GM04503 (cell line): ENCODE measurements at regions not wholly inside any gene's neighbourhood (a gene's known extent, or its start where the extent isn't known, plus 50 kb on each side); places are given as distances from the start of the nearest gene placed in this dataset.
A peak's percentile ranks its signal among the peaks of the same experiment; 100 is the strongest.

Experiments
- DNase-seq: peaks from one replicate; pipeline ENCODE4 v3.0.0-alpha.2; 2012; ENCODE audit warnings: low read depth

DNA sequence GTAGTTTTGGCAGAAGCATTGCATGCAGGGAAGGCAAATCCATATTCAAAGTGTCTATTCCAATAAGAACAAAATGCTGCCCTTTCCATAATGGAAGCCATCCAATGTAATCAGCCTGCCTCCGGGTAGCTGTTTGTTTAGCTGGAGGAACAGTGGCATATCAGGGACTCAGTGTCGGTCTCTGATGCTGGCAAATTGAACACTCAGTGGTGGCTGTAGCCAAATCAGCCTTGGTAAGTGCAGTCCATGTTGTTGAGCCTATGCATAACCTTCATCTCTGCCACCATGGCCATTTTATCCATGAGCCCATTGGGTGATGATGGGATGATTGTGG is 147.8 kb upstream of the MAX start:
- DNase-seq: no peak

DNA sequence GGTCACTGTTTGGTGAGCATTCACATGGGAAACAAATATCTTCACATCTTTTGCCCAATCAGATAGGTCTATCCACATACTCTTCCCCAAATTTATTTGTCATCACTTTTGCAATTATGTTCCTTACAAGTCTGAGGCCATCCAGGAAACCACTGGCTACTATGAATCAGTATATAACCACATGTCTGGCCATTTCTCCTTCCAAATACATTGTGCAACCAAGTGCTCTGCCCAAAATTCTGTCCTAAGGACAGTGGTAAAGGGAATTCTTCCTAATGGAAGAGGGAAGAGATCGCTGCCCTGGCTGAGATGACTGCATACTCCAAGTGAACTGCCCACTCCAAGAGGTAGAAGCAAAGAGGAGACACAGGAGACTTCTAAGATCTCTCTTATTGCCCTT is 148.9 kb upstream of the MAX start:
- DNase-seq: peak; percentile 99

DNA sequence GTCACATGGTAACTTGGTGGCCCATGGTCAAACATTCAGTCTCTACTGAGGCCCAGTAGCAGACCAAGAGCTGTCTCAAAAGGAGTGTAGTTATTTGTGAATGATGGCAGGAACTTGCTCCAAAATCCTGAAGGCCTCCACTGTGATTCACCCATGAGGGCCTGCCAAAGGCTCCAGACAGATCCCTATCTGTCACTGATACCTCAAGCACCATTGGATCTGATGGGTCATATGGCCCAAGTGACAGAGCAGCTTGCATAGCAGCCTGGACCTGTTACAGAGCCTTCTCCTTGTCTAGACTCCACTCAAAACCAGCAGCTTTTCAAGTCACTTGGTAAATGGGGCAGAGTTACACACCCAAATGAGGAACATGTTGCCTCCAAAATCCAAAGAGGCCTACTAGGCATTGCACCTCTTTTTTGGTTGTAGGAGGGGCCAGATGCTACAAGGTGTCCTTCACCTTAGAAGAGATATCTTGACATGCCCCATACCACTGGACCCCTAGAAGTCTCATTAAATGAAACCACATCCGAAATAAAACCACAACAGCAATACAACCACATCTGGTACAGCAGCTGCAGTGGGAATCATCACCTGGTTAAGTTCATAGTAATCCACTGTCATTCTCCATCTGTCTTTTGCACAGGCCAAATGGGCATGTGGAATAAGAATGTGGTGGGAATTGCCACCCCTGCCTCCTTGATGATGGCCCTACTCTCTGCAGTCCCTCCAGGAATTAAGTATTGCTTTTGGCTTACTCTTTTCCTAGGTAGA is 150.4 kb upstream of the MAX start:
- no peak for DNase-seq

DNA sequence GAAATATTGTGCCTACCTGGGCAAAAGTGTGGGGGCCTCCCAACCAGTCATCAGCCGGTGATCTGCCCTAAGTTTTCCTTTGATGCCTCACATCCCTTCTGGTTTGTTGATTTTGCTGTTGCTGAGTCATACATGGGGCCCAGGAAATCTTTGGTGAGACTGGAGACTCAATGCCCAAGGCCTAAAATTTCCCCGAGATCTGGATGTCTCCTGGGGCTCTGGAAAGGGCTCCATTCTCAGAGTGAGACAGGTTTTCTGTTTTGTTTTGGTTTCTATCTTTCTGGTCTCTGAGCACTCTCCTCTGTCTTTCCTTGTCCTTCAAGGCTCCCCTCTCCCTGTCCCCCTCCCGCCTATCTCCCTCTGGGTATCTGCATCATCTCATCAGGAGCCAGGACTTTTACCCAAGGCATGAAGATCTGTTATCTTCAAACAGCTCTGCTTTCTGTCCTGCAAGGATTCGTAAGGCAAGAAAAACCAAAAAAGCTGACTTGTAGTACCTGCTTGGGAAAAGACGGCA is 152.8 kb upstream of the MAX start:
- peak; percentile 36 for DNase-seq

DNA sequence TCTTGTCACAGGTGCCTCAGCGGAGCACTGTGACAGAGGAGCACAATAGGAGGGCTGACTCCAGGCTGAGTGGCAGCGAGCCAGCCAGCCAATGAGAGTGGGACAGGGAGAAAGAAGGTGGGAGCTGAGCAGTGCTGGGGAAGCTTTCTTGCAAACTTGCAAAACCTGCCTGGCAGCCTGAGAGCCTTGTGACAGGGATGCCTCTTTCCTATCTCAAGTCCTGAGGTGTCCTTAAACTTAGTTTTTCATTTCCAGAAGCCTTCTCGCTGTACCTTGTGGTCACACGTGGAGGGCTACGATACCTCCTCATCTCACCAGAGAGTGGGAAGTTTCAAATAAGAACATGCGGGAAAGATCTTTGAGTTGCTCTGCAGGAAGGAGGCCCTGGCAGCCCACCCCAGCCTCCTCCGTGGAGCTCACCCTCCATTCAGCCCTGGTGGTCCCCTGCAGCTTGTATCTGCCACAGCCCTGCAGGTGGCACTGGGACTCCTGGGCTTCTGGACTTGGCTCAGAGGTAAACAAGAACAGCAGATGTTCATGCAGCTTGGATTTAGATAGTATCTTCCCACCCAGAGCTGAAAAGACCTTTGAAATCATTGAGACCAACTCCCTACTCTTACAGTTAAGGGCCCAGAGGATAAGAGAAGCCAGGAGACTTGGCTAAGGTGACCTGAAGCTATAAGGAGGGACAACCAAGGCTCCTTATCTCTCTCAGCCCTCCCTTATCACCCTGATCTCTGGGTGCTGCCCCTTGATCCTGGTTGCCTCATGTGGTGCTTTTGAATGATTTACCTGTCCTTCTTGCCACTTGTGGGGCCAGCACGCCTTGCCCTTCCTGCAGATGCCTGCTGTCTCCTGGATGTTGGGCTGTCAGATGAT is 153.5 kb upstream of the MAX start:
- DNase-seq: no peak

DNA sequence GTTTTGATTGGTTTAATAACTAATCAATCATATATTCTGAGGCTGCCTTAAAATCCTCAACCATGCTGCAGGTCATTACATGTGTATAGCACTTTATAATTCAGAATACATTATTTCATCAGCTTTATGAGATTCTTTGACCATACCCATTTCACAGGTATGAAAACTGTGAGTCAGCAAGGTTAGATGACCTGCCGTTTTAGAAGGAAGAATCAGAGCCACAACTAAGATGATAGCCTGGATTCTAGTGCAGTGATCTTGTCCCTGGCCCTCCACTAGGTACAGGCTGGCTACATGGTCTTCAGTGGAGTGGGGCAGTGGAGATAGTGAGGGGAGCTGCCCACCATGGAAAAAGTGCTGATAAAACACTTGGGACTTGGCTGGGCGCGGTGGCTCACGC is 154.4 kb upstream of the MAX start:
- no peak for DNase-seq

DNA sequence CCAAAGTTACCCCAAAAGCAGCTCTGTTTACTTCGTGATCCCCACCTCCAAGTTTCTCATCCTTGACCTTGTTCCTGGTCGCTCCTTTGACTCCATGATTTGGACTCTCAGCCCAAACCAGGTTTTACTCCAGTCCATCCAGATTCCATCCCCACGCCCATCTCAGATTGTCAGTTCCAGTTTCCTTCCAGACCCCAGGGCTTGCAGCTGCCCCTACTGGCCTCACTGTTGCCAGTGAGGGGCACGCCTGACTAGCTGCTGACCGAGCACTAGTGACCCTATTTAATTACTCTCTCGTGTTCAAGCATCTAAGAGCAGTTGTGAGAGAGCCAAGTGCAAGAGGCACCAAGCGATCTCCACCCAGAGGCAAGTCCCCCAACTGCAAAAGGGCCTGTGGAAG is 155.1 kb upstream of the FUT8 start:
- DNase-seq: no peak

DNA sequence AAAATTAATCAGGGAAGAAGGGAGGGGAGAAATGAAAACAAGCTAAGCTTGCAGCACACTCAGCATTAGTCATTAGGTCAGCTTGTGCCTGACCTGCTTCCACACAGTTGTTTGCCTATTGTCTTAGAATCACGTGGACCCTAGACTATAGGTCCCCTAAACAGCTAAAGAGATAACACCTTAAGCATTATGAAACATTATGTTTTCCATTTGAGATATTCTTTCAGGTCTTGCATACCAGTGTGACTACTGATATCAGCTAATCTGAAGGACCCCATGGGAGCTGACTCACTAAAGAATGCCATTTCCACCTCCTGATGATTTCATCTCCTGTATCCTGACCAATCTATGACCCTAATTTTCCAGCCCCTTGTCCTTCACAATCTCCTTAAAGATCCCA is 154.1 kb upstream of the FUT8 start:
- DNase-seq: no peak

DNA sequence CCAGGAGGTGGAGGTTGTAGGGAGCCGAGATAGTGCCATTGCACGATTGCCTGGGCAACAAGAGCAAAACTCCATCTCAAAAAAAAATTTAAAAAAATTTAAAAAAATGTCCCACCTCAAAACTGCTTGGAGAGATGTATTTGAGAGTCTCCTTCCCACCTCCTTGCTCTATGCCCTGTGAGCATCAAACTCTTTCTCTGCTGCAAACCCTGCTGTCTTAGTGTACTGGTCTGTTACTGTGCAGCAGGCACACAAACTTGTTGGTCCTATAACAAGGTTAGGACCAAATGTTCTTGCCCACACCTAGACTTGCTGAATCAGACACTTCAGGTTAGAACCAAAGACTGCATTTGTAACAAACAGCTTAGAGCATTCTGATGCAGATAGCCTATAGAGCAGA is 153.5 kb upstream of the FUT8 start:
- DNase-seq: no peak

DNA sequence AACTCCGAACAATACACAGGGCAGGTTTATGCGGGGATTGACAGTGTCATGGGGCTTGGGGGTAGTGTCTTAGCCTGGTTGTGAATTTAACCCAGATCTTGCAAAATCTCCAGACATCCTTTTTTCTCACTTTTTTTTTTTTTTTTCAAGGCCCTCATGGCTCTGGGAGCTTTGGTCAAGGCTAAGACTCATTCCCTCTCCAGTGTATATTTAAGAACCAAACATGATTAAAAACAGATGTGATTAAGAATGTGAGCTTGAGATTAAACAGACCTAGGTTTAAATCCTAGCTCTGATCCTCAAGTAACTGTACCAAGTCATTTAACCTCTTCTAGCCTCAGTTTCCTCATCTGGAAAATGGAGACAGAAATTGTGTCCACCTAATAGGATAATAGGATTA is 151.7 kb upstream of the FUT8 start:
- DNase-seq: no peak

DNA sequence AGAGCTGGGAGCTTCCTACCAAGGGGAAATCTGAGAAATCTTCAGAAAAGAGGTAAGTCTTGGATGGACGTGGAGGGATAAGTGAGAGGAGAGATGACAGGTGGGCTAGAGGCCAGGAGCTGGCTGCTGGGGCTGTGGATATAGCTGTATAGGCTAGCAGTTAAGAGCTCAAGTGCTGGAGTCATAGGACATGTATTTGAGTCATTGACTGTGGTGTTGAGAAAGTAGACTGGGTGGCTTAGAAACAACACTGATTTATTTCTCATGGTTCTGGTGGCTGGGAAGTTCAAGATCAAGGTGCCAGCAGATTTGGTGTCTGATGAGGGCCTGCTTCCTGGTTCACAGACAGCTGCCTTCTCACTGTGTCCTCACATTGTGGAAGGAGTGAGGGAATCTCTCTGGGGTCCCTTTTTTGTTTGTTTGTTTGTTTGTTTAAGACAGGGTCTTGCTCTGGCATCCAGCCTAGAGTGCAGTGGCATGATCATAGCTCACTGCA is 151.1 kb upstream of the FUT8 start:
- DNase-seq: no peak

DNA sequence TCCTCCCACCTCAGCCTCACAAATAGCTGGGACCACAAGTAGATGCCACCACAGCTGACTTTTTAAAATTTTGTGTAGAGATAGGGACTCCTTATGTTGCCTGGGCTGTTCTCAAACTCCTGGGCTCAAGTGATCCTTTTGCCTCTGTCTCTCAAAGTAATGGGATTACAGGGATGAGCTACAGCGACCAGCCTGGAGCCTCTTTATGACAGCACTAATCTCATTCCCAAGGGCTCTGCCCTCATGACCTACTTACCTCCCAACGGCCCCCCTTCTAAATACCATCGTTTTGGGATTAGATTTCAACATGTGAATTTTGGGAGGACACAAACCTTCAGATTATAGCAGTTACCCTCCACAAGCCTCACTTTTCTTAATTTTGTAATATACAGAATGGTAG is 150.6 kb upstream of the FUT8 start:
- DNase-seq: no peak

DNA sequence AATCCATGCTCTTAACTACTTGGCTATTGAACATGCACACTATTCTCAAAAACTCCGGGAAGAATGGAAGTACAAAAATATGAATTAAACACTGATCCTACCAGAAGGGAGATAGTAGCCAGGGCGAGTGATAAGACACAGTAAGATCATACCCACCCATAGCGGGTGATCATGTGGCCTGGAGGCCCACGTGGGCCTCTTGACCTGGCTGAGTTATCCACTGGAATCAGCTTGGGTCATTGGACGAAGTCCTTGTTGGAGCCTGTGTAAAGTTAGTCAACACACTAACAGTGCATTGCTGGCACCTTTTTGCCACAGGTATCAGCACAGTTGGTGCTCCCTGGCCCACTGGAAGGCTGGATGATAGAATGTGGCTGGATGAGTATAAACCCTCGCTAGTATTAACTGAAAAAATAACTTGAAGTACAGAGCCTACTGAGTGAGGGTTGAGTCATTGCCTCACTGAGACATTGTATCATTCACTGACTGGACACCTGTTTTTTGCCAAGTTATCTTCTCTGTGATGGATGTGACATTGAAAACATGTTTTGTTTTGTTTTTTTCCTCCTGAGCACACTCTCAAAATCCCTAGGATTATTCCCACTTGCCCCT is 149.2 kb upstream of the FUT8 start:
- no peak for DNase-seq

DNA sequence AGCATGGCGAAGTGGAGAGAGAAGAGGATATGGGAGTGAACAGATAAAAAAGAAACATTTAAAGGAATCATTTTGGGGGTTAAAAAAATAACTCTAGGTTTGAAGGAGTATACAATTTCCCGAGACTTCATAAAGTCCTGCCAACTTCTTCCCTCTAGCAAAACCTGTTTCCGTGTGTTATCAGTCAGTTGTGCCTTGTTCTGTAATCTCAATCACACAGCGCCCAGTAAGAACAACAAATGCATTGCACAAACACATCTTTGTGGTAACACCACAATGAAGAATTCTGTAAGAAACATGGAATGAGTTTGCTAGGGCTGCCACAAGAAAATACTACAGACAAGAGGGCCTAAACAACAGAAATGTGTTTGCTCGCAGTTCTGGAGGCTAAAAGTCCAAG is 144.7 kb upstream of the FUT8 start:
- DNase-seq: no peak

DNA sequence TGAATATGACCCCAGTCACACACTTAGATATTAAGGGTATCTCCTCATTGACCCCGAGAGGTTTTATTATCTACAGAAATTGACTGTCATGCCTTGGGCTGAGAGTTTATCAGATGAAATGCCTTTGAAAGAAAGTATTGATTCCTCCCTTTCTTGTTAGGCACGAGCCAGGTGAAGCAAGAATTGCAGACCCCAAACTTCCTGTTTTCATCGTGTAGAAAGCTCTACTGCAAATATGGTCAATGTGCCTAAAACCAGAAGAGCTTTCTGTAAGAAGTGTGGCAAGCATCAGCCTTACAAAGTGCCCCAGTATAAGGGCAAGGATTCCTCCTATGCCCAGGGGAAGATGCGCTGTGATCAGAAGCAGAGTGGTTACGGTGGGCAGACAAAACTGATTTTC is 143.9 kb upstream of the FUT8 start:
- no peak for DNase-seq

DNA sequence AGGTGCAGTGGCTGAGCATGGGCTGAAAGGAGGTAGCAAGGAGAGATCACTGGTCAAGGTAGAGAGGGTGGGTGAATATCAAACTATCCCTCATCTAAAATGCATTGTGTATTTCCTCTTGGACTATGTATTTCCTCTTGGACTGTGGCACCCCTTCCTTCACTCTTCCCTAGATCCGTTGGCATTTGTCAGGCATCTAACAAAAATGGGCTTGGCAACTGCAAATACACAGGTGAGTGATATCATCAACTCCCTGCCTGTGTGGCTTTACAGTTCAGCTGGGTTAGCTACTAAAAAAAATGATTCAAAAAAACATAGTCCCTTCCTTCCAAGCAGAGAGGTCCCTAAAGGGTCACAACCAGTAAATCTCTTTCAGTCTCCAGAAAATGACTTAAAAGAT is 142.8 kb upstream of the FUT8 start:
- DNase-seq: no peak

DNA sequence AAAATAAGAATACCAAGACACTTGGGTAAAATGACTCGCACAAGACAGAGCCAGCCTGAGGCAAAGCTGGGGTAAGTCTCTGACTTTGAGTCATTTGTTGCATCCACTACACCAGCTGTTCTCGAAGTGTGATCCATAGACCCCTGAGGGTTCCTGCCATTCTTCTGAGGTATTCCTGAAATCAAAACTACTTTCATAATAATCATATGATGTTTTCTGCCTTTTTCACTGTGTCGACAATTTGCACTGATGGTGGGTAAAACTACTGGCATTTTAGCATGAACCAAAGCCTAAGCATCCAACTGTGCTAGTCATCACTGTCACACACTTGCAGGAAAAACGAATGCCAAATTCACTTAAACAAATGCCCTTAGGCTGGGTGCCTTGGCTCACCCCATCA is 135.5 kb upstream of the FUT8 start:
- DNase-seq: no peak

DNA sequence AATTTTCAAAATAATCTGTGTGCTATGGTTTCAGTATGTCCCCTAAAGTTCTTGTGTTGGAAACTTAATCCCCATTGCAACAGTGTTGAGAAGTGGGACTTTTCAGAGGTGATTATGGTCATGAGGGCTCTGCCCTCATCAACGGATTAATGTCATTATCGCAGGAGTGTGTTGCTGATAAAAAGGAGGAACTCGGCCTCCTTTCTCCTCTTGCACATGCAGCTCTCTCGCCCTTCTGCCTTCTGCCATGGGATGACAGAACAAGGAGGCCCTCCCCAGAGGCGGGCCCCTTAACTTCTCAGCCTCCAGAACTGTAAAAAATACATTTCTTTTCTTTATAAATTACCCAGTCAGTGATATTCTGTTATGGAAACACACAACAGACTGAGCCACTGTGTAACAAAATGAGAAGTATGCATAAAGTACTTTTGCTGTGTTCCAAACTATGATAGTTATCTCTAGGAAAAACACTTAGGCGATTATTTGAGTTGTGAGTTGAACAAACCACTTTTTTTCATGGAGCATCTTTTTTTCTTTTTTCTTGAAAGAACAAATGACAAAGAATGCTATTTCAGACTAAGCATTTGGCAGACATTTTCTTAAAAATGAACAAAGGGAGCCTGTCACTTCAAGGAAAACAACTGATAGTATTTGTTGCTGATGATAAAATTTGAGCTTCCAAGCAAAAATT is 134.8 kb upstream of the FUT8 start:
- no peak for DNase-seq

DNA sequence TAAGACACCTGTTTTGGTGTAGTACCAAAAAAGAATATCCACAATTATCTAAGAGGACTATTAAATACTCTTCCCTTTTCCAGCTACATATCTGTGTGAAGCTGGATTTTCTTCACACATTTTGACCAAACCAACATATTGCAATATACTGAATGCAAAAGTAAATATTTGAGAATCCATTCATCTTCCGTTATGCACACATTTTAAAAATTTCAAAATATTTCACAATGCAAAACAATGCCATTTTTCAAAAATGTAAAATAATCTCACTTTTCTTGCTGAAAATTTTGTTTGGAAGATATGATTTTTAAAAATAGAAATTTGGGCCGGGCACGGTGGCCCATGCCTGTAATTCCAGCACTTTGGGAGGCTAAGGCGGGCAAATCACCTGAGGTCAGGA is 133.9 kb upstream of the FUT8 start:
- no peak for DNase-seq

DNA sequence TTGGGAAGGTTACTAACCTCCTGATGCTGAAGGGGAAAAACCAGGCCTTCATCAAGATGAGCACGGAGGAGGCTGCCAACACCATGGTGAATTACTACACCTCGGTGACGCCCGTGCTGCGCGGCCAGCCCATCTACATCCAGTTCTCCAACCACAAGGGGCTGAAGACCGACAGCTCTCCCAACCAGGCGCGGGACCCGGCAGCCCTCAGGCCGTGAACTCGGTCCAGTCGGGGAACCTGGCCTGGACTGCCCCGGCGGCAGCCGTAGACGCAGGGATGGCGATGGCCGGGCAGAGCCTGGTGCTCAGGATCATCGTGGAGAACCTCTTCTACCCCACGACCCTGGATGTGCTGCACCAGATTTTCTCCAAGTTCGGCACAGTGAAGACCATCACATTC is 133.0 kb upstream of the FUT8 start:
- DNase-seq: no peak

DNA sequence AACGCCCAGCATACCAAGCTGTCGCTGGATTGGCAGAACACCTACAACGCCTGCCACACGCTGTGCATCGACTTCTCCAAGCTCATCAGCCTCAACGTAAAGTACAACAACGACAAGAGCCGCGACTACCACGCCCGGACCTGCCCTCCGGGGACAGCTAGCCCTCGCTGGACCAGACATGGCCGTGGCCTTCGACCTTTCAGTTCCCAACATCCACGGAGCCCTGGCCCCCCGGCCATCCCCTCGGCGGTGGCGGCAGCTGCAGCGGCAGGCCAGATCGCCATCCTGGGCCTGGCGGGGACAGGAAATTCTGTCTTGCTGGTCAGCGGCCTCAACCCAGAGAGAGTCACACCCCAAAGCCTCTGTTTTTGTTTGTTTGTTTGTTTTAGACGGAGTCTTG is 132.6 kb upstream of the FUT8 start:
- no peak for DNase-seq

DNA sequence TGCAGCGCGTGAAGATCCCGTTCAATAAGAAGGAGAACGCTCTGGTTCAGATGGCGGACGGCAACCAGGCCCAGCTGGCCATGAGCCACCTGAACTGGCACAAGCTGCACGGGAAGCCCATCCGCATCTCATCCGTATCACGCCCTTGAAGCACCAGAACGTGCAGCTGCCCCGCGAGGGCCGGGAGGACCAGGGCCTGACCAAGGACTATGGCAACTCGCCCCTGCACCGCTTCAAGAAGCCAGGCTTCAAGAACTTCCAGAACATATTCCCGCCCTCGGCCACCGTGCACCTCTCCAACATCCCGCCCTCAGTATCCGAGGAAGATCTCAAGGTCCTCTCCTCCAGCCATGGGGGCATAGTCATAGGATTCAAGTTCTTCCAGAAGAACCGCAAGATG is 131.9 kb upstream of the FUT8 start:
- no peak for DNase-seq
